Kidney glomerular epithelial cell (primary cell): ENCODE measurements at regions not wholly inside any gene's neighbourhood (a gene's known extent, or its start where the extent isn't known, plus 50 kb on each side); places are given as distances from the start of the nearest gene placed in this dataset.
A peak's percentile ranks its signal among the peaks of the same experiment; 100 is the strongest.

Source experiments
- DNase-seq: peaks from one replicate; lab custom pipeline; 2025; lab: John Stamatoyannopoulos, UW

DNA sequence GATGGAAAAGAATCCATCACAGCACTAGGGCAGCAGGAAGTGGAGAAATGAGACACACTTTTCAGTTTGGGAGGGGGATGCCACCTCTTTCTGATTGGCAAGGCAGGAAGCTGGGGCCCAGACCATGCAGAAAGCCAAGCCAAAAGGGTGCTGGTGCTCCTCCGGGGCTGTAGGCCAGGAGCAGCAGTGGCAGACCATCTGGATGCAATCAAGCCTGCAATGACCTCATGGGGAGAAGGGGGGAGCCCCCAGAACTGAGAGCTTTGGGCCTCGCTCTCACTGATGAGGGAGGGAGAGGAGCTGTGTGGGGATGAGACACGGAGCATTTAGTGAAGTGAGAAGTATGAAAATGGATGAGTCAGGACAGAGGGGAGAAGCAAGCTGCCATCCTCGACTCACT, 141.3 kb upstream of the NALF2 start:
- DNase-seq, result no peak

DNA sequence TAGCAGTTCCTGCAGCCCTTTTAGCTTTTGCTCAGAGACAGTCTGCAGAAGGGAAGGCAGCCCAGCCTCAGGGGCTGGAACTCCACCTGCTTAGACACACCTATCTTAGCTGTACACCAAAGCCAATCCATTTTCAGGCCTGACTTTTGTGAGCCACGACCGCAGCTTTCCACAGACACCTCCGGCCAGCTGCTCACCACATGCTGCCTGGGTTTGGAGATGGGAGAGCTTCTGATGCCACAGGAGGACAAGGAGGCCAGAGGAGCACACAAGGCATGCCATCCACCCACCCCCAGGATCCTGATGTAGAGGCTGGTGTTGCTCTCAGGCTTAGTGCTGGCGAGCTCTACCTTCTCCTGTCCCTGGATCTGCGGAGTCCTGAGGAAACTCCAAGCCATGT, 141.8 kb upstream of the NALF2 start:
- DNase-seq, result no peak

DNA sequence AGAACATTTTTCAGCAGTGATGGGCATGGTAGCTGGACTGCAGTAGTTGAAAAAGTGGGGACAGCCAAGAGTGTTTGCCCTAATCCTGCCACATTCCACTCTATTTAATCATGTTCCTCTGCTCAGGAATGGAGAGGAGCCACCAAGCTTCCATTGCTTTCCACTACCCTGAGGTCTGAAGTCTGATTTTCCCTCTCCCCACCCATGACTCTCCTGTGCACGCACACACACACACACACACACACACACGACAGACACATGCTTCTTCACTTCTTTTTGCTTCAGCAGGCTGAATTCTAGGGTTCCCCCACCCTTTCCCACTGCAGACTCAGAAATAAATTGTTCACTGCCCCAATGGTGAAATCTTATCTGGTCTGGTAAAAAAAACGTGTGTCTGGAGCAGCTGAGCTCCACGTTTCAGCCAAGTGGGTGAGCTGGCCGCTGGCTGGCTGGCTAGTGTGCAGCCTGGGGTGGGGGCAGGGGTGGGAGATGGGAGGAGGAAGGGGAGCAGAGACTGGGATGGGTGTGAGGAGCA, 142.7 kb upstream of the NALF2 start:
- no peak for DNase-seq

DNA sequence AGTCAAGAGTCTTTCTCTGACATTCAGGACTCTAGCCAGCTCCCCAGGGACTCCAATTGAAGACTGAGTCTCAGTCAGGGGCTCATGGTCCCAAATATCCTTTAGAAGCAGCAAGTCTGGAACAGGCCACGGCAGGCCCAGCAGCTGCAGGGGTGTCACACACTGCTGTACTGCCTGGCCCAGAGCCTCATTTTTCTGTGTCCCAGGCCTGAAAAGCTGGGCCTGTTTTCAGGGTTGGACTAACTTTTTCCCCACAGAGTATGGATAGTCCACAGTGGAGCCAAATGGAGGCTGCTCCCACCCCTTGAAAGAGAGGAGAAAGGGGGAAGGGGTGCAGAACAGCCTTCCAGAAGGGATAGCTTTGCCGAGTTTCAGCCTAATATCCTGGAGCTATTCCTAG, 146.8 kb upstream of the NALF2 start:
- DNase-seq, result no peak

DNA sequence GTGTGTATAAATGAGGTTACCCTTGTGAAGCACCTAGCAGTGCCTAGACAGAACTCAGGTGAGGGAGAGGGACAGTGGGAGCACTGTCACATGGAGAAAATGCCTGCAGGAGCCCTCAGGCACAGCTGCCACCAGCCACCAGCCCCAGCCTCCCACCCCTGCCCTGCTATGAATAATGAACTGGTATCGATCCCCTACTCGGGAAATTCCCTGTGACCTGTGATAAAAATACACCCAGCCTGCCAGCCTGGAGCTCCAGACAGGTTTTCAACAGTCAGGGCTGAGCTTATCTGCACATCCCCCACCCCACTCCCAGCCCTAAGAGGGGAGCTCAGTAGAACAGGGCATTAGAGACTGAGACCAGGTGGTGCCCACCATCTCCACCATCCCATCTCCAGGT, 159.6 kb upstream of the PJA1 start:
- no peak for DNase-seq

DNA sequence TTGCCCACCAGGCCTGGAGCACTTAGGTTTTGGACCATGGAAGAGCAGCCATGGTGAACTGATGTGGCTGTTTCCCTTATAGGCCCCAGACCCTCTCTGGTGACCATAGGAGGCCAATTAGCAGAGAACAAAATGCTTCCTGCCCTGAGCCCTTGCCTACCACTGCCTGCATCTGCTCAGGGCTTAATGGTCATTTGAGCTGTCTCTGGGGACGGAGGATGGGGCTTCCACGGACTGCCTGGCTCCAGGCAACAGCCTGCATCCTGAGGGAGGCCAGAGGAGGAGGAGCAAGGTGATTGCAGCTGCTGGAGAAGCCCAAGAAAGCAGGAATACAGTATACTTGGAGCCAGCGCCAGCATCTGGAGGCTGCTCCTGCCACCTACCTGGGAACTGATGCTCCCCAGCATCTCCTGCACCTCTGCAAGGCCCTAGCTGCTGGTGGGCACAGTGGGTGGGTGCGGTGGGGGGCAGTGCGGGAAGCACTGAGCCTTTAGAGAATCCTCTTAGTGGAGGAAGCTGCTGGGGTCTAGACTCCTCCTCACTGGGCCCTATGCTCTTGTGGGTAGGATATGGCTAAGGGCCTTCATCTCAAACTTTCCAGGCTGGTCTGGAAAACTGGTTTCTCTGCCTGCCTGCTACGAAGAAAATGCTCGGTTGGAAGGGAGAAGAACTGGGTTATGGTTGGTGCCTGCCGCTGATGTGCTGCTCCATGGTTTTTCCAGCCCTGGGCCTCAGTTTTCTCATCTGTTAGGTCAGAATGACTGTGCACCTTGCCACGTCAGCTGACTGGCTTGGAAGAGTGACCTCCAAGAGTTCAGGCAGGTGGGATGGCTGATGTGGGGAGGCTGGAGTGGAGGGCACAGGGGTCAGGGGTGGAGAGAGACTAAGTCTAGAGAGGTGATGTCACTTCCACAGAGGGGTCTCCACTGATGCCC, 158.8 kb upstream of the PJA1 start:
- no peak for DNase-seq

DNA sequence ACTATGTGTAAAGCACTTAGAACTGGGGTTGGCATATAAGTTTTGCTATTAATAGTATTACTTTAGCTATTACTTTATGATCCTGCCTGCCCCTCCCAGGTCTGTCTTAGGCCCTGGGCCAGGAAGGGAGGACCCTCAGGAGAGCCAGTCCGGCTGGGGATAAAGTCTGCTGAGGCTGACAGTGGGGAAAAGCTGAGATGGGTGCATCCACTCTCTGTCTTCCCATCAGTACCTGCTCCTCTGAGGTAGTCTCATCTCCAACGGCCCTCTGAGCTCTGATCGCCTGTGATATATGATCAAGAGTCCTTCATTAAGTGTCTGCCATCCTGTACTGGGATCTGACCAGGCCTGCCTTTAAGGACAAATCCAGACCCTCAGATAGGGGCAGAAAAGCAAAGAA, 156.5 kb upstream of the PJA1 start:
- no peak for DNase-seq

DNA sequence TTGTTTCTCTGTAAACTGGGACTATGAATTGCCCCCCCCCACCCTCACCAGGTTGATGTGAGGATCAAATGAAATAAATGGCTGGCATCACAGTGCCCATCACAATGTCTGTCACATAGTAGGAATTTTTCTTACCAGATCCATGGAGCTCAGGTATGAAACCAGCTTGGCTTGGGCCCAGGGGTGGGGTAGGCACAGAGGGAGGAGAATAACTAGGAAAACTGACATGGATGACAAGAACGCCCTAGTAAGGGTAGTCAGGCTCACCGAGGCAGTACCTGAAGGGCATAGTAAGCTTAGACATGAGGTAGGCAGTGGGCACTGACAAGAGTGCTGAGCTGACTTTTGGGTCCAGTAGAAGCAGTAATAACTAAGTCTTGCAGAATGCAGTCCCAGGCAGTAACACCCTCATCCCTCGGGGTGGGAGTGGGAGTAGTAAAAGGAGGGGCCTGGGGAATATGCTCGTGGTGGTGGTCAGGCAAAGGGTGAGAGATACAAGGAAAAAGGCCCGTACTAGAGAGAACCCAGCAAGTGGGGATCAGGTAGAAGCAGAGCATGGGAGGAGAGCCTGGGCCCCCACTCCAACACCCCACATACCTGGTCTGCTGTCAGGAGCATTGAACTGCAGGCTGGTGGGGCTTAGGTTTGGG, 155.9 kb upstream of the PJA1 start:
- DNase-seq, result no peak

DNA sequence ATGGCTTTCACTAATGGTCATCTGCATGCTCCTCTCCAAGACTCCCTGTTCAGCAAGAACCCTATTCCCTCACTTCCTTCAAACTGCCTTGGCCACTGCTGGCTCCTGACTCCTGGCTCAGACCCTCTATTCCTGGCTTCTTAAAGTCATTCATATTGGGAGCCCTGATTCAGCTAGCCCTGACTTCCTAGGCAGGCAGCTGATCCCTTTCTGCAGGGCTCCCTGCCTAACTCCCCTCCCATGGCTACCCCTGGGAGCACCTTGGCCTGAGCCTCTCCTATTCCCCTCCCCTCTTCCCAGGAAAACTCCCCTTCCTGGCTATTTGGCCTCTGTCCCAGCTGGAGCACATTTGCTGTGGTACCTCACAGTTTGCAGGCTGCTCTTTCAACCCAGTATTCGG, 154.9 kb upstream of the PJA1 start:
- no peak for DNase-seq

DNA sequence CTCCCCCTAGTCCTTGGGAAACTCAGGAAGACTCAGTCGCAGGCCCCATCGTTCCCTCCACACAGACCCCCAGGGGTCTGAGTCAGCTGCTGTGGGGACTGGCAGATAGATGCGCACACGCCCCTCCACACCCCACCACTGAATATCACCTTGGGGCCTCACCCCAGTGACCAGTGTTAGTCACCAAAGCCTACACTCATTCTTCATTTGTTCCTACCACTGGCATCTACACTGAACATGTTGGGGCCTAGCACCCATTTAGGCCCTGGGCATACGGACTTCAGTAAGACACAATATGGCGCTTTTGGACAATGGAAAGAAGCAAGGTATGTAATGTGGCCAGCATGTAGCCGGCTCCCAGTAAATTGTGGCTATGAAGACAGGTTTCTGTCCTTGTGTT, 154.1 kb upstream of the PJA1 start:
- DNase-seq, result no peak

DNA sequence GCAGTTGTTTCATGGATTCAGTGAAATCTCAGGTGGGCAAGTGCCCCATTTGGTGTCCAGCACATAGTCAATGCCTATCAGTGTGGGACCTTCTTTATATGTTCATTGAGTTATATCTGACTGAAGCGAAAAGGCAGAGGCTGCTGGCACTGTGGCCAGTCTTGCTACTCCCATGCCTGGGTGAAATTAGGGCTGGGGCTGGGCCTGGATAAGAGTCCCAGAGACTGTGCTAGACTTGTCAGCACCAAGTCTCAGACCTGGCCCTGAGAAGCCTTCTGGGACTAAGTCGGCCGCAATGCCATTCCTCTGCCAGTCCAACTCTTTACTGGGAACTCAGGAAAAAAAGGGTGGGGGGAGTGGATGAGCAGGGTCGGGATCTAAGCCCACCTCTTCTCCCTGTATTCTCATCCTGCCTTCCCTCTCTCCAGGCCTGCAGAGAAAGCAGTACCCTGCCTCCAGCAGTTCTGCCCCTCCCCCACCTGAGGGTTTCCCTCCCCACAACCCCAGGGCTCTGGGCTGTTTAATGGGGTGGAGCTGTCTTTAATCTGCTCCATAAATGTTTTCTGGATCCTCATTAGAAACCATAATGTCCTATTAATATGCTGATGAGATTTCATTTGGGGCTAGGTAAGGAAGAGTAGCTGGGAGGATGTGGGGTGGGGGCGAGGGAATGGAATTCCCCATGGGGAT, 153.5 kb upstream of the PJA1 start:
- no peak for DNase-seq

DNA sequence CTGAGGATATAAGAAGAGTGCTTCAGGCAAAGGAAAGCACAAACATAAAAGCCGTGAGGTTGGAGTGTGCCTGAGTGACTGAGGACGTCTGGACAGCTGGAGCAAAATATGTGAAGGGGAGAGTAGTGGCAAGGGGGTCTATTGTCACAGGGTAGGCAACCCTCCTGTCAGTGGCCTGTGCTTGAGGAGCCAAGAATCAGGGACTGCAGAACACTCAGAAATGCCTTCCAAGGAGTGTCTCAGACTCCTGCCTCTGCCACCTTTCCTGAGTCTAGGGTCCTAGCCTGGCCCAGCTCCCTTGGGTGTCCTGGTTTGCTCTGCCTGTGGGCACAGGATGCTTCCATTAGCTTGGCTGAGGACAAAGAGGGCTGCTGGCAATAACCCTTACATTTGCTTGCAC, 152.5 kb upstream of the PJA1 start:
- DNase-seq, result no peak

DNA sequence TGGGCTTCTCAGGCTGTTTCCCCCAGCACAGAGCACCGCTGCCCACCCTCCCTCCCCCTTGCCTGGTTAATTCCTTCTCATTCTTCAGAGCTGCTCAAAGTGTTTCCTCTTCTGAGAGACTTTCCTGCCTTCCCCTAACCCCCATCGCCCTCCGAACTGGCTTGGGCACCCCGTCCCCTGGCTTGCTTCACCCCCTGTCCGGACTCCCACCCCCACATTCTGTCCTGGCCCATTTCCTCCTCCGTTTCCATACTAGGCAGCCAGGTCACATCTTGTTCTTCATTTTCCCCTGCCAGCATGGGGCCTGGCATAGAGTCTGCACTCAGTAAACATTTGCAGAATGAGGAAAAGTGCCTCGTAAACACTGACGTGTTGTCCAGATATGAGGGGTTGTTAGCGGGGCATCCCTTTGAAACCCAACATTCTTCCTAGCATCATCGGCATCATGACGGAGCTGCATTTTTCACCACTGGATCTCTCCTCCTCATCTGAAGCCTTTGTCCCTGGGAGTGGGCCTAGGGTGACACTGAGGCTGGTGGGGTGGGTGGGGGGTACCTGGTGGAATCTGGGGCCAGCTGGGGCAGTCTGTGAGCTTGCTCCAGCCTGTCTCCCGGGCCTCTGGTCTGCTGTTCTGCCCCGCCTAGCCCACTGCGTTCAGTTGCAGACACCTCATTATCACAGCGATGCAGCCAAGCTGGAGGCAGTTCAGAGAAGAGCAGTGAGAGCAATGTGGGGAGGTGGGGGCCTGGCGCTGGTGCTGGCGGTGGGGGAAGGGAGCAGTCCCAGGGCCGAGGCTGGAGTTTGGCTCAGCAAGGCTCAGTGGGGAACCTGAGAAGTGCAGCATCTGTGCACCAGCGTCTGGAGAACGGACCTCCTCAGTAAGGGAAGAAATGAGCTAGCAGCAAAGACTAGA, 149.4 kb upstream of the PJA1 start:
- no peak for DNase-seq

DNA sequence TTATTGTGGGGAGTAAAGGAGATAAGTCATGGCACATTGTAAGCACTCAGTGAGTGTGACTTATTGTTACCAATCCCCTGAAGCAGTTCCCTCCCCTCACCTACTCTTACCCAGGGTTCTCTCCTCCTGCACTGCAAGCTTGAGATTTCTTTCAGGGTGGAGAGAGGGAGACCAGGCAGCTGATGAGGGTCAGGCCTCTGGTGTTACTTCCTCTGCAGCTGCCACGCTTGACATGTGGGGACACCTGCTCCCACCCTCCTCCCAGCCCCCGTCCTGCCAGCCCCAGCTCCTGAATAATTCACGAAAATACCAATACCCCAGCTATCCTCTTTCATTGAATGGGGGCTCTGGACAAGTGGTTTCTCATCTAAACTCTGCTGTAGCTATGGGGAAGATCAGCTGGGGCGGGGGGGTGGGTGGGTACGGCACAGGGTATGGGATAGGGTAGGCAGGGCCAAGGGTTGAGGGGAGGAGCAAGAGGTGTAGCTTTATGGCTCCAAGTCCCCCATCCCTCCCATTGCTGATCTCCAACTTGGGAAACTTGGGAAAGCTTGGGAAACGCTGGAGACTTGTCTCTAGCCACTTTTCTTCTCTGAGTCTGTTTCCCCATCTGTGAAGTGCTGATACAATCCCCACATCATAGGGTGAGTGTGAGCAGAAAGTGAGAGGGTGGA, 148.5 kb upstream of the PJA1 start:
- DNase-seq, result no peak

DNA sequence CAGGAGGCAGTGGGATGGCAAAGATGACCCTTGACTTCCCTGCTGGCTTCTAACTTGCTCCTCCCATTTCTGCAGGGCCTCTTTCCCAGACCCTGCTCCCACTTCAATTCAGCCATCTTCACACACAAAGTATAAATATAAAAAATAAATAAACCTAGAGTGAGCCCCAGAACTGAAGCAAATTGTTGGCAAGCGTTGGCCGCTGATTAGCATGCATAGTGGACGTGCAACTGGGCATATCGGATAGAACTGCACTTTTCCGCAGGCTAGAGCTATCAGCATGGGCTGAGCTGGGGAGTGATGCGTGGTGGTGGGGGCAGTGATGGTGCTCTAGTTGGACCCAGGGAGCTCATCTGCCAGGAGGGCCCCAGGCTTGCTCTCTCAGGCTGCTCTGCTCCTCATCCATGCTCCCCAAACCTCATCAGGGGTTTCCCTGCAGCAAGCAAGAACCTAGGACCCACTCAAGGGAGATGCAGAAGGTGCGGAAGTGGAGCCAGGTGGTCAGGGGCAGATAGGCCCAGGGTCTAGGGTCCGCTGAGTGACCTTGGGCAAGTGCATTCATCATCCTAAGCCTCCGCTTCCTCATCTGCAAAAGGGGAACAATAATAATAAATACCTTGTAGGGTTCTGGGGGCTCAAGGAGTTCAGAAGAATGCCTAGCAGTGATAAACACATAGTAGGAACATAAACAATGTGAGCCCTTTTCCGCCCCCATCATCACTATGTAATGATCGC, 146.8 kb upstream of the PJA1 start:
- peak; percentile 0 for DNase-seq

DNA sequence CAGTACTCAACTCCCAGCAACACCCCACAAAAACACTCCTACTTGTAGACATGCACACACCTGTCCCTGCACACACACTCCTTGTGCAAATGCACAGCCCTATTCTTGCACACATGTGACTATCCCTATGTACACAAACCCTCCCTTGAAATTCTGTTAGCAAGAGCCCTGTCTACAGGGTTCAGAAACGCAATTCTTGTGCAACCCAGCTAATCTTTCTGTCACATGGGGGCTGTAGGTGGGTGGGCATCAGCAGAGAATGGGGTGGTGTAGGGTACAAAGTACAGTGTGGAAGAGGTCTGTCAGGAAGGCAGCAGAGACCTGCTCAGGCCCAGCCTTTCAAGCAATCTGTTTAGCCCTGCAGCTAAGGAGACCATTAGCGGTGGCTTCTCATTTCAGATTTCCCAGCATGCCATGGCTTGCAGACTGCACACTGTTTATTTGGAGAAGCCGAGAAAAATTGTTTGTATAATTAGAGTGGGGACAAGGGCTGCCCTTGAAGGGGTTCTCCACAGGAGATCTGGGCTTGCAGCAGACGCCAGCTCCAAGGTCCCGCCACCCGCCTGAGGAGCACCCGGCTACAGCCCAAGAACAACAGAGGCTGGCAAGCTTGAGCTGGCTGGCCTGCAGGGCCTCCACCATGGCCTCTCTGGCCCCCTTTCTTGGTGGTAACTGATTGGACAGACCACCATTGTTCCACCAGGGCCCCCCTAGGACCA, 144.0 kb upstream of the PJA1 start:
- no peak for DNase-seq

DNA sequence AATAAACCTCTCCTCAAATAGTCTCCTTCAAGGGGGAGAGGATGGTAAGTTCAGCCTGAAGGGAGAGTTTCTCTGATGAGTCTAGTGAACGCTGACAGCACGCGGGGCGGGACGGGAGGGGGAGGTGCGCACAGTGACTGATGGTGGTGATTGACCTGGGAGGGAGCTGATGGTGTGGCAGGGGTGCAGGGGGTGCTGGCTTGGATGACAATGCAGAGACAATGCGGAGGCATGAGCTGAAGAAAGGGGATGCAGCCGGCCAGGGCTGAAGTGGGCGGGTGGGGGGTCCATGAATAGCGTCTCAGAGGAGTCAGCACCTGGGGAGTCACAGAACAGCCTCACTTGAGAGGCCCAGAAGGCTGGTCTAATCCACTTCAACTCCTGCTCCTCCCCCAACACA, 142.5 kb upstream of the PJA1 start:
- no peak for DNase-seq

DNA sequence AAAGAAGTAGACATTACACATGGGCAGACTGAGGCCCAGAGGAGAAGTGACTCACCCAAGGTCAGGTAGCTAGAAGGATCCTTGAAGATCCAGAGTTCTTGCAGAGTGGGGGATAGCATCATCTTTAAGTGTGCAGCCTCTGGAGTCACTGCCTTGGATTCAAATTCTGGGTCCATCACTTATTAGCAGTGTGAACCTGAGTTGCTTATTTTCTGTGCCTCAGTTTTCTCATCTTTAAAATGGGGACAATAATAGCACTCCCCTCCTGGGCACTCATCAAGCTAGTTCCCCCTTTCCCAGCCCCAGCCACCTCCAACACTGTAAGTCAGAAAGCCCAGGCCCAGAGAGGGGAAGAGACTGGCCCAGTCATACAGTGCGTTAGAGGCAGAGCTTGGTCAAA, 141.8 kb upstream of the PJA1 start:
- no peak for DNase-seq

DNA sequence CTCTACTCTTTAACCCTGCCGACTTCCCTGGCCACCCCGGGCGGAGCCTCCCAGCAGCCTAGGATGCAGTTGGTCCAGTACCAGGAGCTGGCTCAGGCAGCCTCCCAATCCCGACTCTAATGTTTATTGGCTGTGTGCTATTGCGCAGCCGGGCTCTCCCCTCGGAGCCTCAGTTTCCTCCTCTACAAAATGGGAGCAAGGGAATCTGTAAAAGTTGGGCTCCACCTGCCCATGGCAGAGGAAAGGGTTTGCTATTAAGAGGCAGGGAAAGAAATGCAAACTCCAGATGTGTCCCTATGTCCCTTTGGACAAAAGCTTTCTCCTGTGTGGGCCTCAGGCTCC, 140.8 kb upstream of the PJA1 start:
- DNase-seq, result no peak
